PFSK-1 (cell line): ENCODE measurements at regions not wholly inside any gene's neighbourhood (a gene's known extent, or its start where the extent isn't known, plus 50 kb on each side); places are given as distances from the start of the nearest gene placed in this dataset.

Experiments used
- FOXP2 ChIP-seq: optimal IDR thresholded peaks from 2 replicates; pipeline ENCODE3; 2011; ENCODE audit warnings: borderline replicate concordance, control low read depth, inconsistent platforms; ENCODE audit not compliant: insufficient read depth; ENCODE audit errors: extremely low read length, extremely low read depth
- POLR2AphosphoS5 ChIP-seq: IDR thresholded peaks from 2 replicates; pipeline ENCODE4 v1.6.1; 2012; ENCODE audit warnings: low read depth, mild to moderate bottlenecking, control low read depth, low read length, moderate library complexity
- TAF1 ChIP-seq: IDR thresholded peaks from 2 replicates; pipeline ENCODE4 v1.6.1; 2012; ENCODE audit warnings: low read length, control low read depth, borderline replicate concordance; ENCODE audit not compliant: insufficient read depth

- TF ChIP-seq TAF1 (no peak), FOXP2 (no peak), POLR2AphosphoS5 (no peak)
Observed at GRCh38 chr1:101444873-101445618, 208.2 kb downstream of the S1PR1 start.
